PC-9 (cell line): ENCODE measurements at regions not wholly inside any gene's neighbourhood (a gene's known extent, or its start where the extent isn't known, plus 50 kb on each side); places are given as distances from the start of the nearest gene placed in this dataset.

Experiments
- EZH2 ChIP-seq: fragments of 200-600 bp; sonication (generic); IDR thresholded peaks from 2 replicates; pipeline ENCODE4 v1.8.0; 2017; ENCODE audit warnings: antibody characterized with exemption, low read depth
- TF ChIP-seq, protein P1 (sequence below): fragments of 200-600 bp; sonication (generic); conservative IDR thresholded peaks from 2 replicates; pipeline ENCODE4 v1.6.1; 2017; ENCODE audit warnings: mixed run types, antibody characterized with exemption, mild to moderate bottlenecking, moderate library complexity

DNA sequence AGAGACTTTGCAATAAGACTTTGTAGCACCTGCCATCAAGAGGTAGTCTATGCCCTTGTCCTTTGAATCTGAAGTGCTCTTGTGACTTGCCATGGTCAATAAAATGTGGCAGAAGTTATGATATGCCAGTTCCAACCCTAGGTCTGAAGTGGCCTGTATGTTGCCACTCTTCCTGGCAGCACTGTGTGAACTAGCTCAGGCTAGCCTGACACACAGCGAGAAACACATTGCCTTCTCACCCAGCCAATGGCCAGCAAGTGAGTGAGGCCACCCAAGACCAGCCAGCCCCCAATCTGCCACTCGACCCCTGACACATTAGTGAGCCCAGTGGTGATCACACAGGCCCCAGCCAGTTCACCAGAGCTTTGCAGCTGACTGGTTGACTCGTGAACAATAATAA is 52.7 kb upstream of the OSMR start:
- TF ChIP-seq, protein P1, sequence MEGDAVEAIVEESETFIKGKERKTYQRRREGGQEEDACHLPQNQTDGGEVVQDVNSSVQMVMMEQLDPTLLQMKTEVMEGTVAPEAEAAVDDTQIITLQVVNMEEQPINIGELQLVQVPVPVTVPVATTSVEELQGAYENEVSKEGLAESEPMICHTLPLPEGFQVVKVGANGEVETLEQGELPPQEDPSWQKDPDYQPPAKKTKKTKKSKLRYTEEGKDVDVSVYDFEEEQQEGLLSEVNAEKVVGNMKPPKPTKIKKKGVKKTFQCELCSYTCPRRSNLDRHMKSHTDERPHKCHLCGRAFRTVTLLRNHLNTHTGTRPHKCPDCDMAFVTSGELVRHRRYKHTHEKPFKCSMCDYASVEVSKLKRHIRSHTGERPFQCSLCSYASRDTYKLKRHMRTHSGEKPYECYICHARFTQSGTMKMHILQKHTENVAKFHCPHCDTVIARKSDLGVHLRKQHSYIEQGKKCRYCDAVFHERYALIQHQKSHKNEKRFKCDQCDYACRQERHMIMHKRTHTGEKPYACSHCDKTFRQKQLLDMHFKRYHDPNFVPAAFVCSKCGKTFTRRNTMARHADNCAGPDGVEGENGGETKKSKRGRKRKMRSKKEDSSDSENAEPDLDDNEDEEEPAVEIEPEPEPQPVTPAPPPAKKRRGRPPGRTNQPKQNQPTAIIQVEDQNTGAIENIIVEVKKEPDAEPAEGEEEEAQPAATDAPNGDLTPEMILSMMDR = no peak
- no peak for TF ChIP-seq EZH2
